ENCODE measurements at regions not wholly inside any gene's neighbourhood (a gene's known extent, or its start where the extent isn't known, plus 50 kb on each side); places are given as distances from the start of the nearest gene placed in this dataset.

GRCh38 chr6:134866563-134866962 lies 83.3 kb downstream of the ALDH8A1 start:
- H3K36me3 ChIP-seq (ENCODE audit: low read depth, missing control alignments) = no peaks in the 10 kb centered on the region
- DNase-seq = no peak
- intact Hi-C loops (cut with DNase I; ENCODE audit: low total_unique reads) = no loop called here
- WGBS, 2 donors = 85 to 89% methylated on average over 2 of the region's 2 CpGs
- no peak overlapping the region for H3K27ac ChIP-seq
- no peak overlapping the region for H3K4me3 ChIP-seq
- H3K27me3 ChIP-seq = no peaks in the 10 kb centered on the region
- no peaks in the 10 kb centered on the region for H3K9me3 ChIP-seq
- TF ChIP-seq POLR2A (IDR thresholded peaks at IDR 0.05) (no peak), CTCF (IDR thresholded peaks at IDR 0.05) (no peak)
- H3K4me1 ChIP-seq = no peaks in the 10 kb centered on the region

GRCh38 chr6:134864558-134864957 lies 85.3 kb downstream of the ALDH8A1 start:
- Histone ChIP-seq H3K9me3 (no peaks in the 10 kb centered on the region), H3K4me3 (no peak overlapping the region), H3K36me3 (ENCODE audit: low read depth, missing control alignments) (no peaks in the 10 kb centered on the region), H3K27me3 (no peaks in the 10 kb centered on the region), H3K27ac (no peak overlapping the region), H3K4me1 (no peaks in the 10 kb centered on the region)
- 82 to 85% methylated on average over 3 of the region's 3 CpGs for WGBS, 2 donors
- intact Hi-C loops (cut with DNase I; ENCODE audit: low total_unique reads) = no loop called here
- DNase-seq = no peak
- TF ChIP-seq CTCF (IDR thresholded peaks at IDR 0.05) (no peak), POLR2A (IDR thresholded peaks at IDR 0.05) (no peak)

DNA sequence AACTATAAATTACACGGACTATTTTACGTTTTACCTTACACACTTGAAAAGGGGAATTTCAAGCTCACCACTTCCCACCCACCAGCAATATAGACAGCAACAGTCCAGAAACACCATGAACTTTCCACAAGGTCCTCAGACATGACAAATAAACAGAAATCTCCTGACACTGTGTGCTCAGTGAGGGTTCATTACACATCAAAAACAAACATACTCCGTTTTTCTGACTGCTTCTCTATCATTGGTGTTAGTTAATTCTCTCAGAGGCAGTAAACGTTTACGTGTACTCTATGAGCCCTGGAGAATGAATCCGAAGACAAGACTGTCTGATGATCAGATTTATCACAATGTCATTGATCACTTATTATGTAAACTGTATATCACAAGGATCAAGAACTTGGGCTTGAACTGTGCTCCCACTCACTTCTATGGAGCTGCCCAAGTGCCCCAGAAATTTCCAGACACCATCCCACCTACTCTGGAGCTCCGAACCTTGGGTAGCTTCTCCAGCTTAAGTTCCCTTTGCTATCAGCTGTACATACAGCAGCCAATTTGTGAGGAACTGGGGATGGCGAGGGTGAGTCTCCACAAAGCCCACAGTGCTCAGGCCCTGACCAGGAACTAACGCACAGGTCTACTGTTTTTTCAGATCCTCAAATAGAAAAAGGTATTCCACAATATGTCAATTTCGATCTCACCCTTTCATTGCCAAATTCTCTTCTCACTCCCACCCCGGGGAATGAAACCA lies 86.0 kb downstream of the ALDH8A1 start:
- Histone ChIP-seq H3K27ac (no peak overlapping the region), H3K36me3 (ENCODE audit: low read depth, missing control alignments) (no peaks in the 10 kb centered on the region), H3K4me3 (no peak overlapping the region), H3K4me1 (no peaks in the 10 kb centered on the region), H3K9me3 (no peaks in the 10 kb centered on the region), H3K27me3 (no peaks in the 10 kb centered on the region)
- DNase-seq = no peak
- intact Hi-C loops (cut with DNase I; ENCODE audit: low total_unique reads) = no loop called here
- 79 to 84% methylated on average over 11 of the region's 11 CpGs for WGBS, 2 donors
- TF ChIP-seq CTCF (IDR thresholded peaks at IDR 0.05) (no peak), POLR2A (IDR thresholded peaks at IDR 0.05) (no peak)

GRCh38 chr6:134854366-134854765 lies 95.5 kb downstream of the ALDH8A1 start:
- no peak for TF ChIP-seq CTCF (IDR thresholded peaks at IDR 0.05)
- H3K4me1 ChIP-seq = peaks cover 5% of the 10 kb centered on the region
- H3K9me3 ChIP-seq = no peaks in the 10 kb centered on the region
- no peak for DNase-seq
- no peak overlapping the region for H3K27ac ChIP-seq
- H3K4me3 ChIP-seq = no peak overlapping the region
- no peaks in the 10 kb centered on the region for H3K36me3 ChIP-seq (ENCODE audit: low read depth, missing control alignments)
- intact Hi-C loops (cut with DNase I; ENCODE audit: low total_unique reads) = no loop called here
- H3K27me3 ChIP-seq = no peaks in the 10 kb centered on the region
- 72 to 82% methylated on average over 3 of the region's 3 CpGs for WGBS, 2 donors
